NT2/D1 (cell line): ENCODE measurements at regions not wholly inside any gene's neighbourhood (a gene's known extent, or its start where the extent isn't known, plus 50 kb on each side); places are given as distances from the start of the nearest gene placed in this dataset.

ENCODE experiments used
- DNase-seq: peaks from one replicate; pipeline ENCODE4 v3.0.0-alpha.2; 2011; ENCODE audit warnings: low read depth, low spot score
- H3K27me3 ChIP-seq: 2 replicates; pipeline ENCODE4 v1.6.0; 2011; ENCODE audit warnings: mild to moderate bottlenecking; ENCODE audit not compliant: insufficient read length, insufficient read depth
- H3K36me3 ChIP-seq: 2 replicates; pipeline ENCODE4 v1.6.1; 2011; ENCODE audit warnings: mild to moderate bottlenecking, low read length, mixed read lengths; ENCODE audit not compliant: insufficient read depth, insufficient read length
- H3K4me1 ChIP-seq: 2 replicates; pipeline ENCODE4 v1.5.1; 2011; ENCODE audit not compliant: insufficient read depth, insufficient read length
- H3K4me3 ChIP-seq: 2 replicates; pipeline ENCODE4 v1.5.1; 2011; ENCODE audit warnings: low read depth; ENCODE audit not compliant: insufficient read length
- H3K9ac ChIP-seq: 2 replicates; pipeline ENCODE4 v1.6.0; 2011; ENCODE audit warnings: low read depth; ENCODE audit not compliant: insufficient read length
- H3K9me3 ChIP-seq: 2 replicates; pipeline ENCODE4 v1.5.1; 2011; ENCODE audit warnings: mild to moderate bottlenecking, low read length; ENCODE audit not compliant: insufficient read depth
- SUZ12 ChIP-seq: IDR thresholded peaks from 2 replicates; pipeline ENCODE4 v1.6.1; 2011; ENCODE audit not compliant: insufficient read length, insufficient read depth; ENCODE audit errors: extremely low read depth
- YY1 ChIP-seq: IDR thresholded peaks from 2 replicates; pipeline ENCODE4 v1.6.1; 2011; ENCODE audit not compliant: insufficient read length, insufficient read depth
- ZNF274 ChIP-seq: IDR thresholded peaks from 2 replicates; pipeline ENCODE4 v1.6.1; 2011; ENCODE audit warnings: mild to moderate bottlenecking, low read depth, low read length

DNA sequence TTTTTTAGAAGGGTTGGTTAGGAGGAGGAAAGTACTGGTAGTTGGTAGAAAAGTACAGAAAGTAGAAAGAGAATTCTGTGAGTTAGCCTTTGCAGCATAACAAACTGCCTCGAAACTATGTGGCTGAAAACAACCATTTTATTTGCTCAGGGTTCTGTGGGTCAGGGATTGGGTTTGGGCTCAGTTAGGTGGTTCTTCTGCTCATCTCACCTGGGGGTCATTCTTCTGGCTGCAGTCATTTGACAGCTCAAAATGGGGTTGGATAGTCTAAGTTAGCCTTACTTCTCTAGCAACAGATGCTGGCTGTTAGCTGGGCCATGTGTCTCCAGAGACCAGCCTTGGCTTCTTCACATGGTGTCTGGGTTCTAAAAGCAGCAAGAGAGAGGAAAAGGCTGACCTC lies 119.4 kb downstream of the SMIM20 start:
- H3K9me3 ChIP-seq = peaks cover 19% of the 10 kb centered on the region; the same call in 1 of the 2 replicates
- H3K9ac ChIP-seq = no peak overlapping the region
- H3K36me3 ChIP-seq = no peaks in the 10 kb centered on the region
- TF ChIP-seq YY1 (no peak), SUZ12 (no peak), ZNF274 (no peak)
- DNase-seq = no peak
- H3K4me1 ChIP-seq = peaks cover 4% of the 10 kb centered on the region
- H3K4me3 ChIP-seq = no peak overlapping the region
- H3K27me3 ChIP-seq = no peaks in the 10 kb centered on the region

DNA sequence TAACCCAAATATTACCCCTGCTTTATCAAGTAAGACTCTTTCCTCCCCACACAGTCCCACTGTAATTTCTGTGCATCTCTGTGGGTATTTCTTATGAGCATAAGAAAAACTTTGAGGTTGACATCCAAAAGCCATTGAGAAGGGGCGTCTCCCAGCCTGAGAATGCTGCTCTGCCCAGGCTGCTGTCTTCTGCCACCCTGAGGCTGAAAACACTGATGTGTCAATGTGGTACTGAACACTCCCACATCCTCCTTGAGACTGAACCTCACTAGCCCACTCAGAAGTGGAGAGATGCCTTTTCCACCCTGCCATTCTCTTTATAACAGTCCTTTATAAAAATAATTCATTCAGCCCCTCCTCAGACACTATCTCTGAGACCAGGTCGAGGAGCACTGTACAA lies 120.8 kb downstream of the SMIM20 start:
- no peak for DNase-seq
- no peaks in the 10 kb centered on the region for H3K36me3 ChIP-seq
- peaks cover 19% of the 10 kb centered on the region; the same call in 1 of the 2 replicates for H3K9me3 ChIP-seq
- no peak overlapping the region for H3K4me3 ChIP-seq
- no peak for TF ChIP-seq YY1
- TF ChIP-seq SUZ12 = no peak
- no peak for TF ChIP-seq ZNF274
- H3K27me3 ChIP-seq = no peaks in the 10 kb centered on the region
- H3K4me1 ChIP-seq = peaks cover 4% of the 10 kb centered on the region
- H3K9ac ChIP-seq = no peak overlapping the region

DNA sequence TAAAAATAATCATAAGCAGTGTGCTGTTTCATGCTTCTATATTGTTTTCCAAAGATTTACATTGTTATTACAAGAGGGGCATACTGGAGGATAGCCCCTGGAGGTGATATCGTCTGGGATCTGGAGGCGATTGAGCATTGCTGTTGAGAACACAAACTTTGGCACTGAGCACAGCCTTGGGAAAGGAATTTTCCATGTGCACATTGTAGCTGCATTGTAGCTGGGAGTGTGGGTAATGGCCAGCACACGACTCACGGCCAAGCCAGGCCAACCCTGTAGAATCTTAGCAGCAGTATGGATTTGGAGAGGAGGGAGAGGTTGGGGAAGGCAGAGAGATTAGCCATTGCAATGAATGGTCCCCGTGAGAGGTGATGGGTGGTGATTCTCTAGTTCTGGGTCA lies 121.9 kb downstream of the SMIM20 start:
- H3K4me3 ChIP-seq = no peak overlapping the region
- no peaks in the 10 kb centered on the region for H3K36me3 ChIP-seq
- no peaks in the 10 kb centered on the region for H3K27me3 ChIP-seq
- no peak for TF ChIP-seq SUZ12
- no peak for TF ChIP-seq ZNF274
- no peak for TF ChIP-seq YY1
- H3K9ac ChIP-seq = no peak overlapping the region
- H3K9me3 ChIP-seq = peaks cover 19% of the 10 kb centered on the region; the same call in 1 of the 2 replicates
- no peak for DNase-seq
- H3K4me1 ChIP-seq = no peaks in the 10 kb centered on the region

DNA sequence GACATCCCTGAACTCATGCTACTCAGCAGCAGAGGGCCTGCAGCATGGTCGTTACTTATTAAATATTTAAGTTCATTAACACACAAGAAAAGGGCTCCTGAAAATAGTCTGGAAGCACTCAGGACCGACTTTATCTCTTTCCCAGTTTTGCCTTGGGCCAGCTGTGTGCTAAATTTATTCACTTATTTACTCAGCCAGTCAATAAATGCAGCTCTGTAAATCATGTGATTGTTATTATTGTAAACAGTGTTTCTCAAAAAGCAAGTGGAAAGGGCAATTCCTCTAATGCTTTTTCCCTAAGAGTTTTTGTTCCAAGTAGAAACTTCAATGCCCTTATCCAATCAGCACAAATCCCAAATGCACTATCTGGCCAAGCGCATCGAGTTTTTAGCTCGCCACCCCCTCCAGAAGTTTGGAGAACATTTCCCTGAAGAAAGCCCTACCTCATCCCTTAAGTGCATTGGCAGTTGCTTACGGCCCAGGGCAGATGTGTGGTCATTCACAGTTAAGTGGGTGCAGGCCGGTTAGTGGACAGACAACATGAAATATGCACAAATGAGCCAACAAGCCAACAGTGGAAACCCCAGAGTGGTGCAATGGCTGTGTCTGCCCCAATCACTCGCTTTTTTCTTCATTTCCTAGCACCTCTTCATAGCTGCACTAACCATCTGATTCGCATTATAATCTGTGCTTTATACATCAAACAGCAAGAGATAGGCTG lies 125.8 kb downstream of the SMIM20 start:
- H3K4me3 ChIP-seq = no peak overlapping the region
- H3K9ac ChIP-seq = no peak overlapping the region
- no peaks in the 10 kb centered on the region for H3K36me3 ChIP-seq
- DNase-seq = no peak
- no peaks in the 10 kb centered on the region for H3K27me3 ChIP-seq
- no peaks in the 10 kb centered on the region for H3K4me1 ChIP-seq
- no peaks in the 10 kb centered on the region for H3K9me3 ChIP-seq
- TF ChIP-seq ZNF274 (no peak), YY1 (no peak), SUZ12 (no peak)

DNA sequence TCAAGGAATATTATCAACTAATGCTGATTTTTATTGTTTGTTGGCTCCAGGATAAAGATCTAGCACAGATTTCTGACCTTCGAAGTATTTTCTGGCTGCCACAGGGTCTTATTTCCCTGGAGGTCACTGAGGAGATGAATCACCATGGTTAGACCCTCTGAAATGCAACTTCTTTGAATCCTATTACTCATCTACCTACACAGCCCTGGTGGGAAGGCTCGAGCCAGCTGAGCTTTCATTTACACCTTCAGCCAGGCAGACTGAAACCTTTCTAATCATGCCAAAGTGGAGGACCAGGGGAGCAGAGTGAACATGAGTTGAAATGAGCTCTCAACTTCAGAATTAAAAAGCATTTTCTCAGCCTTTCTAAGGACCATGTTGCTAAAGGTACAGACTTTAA lies 130.5 kb downstream of the SMIM20 start:
- Histone ChIP-seq H3K9ac (no peak overlapping the region), H3K9me3 (0 out of 2 replicates have a peak, but pooled peaks cover 5% of the 10 kb centered on the region), H3K4me3 (no peak overlapping the region), H3K36me3 (no peaks in the 10 kb centered on the region), H3K27me3 (no peaks in the 10 kb centered on the region), H3K4me1 (peaks cover 1% of the 10 kb centered on the region)
- no peak for TF ChIP-seq SUZ12
- DNase-seq = no peak

DNA sequence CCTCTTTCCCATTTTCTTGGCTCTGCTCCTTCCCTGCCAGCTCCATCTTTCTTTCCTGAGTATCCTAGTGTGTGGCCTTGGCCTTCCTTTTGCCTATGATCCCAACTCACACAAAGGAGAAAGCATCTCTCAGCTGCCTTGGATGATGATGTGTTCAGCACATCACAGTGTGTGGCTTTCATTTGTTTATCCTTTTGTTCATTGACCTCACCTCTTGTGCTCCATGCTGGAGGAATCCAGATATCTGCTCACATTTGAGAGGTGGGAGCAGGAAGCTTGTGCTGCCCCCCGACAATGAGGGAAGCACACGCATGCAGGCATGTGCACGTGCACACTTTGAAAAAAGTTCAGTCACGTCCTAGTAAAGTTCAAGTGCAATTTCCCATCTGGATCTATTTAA lies 131.0 kb downstream of the SMIM20 start:
- H3K4me3 ChIP-seq = no peak overlapping the region
- H3K4me1 ChIP-seq = peaks cover 2% of the 10 kb centered on the region
- TF ChIP-seq YY1 (no peak), SUZ12 (no peak), ZNF274 (no peak)

DNA sequence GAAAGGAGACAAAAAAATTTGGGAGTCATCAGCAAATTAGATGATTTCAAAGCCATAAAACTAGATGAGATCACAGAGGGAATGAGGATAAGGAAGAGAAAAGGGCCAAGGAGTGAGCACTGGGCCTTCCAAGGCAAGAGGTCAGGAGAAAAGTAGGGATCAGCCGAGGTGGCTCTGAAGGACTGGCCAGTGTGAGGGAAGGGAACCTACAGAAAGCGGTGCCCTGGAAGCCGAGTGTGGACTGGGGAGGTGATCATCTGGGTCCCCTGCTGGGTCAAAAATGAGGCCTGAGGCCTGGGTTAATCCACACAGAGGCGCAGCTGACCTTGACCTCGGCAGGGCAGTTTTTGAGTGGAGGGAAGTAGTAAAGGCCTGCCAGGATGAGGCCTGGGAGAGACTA lies 133.8 kb downstream of the SMIM20 start:
- H3K4me1 ChIP-seq = peaks cover 2% of the 10 kb centered on the region
- H3K4me3 ChIP-seq = no peak overlapping the region
- TF ChIP-seq ZNF274 (no peak), YY1 (no peak), SUZ12 (no peak)
- no peaks in the 10 kb centered on the region for H3K27me3 ChIP-seq
- H3K36me3 ChIP-seq = no peaks in the 10 kb centered on the region
- no peak overlapping the region for H3K9ac ChIP-seq
- 0 out of 2 replicates have a peak, but pooled peaks cover 5% of the 10 kb centered on the region for H3K9me3 ChIP-seq
- no peak for DNase-seq

More for the DNA sequence above, 131.0 kb downstream of the SMIM20 start:
- no peaks in the 10 kb centered on the region for H3K36me3 ChIP-seq
- DNase-seq = no peak
- H3K27me3 ChIP-seq = no peaks in the 10 kb centered on the region
- no peak overlapping the region for H3K9ac ChIP-seq
- 0 out of 2 replicates have a peak, but pooled peaks cover 5% of the 10 kb centered on the region for H3K9me3 ChIP-seq
